Thyroid gland (tissue), 4 donors: ENCODE measurements at regions not wholly inside any gene's neighbourhood (a gene's known extent, or its start where the extent isn't known, plus 50 kb on each side); places are given as distances from the start of the nearest gene placed in this dataset.

ENCODE experiments used
- POLR2A ChIP-seq, 2 donors: fragments of 450-650 bp; IDR thresholded peaks; one replicate each; pipeline ENCODE4 v1.6.1; 2017; ENCODE audit warnings: antibody characterized with exemption in 2 of 2, mild to moderate bottlenecking in 2 of 2, moderate library complexity in 1 of 2
- TF ChIP-seq, protein P1 (sequence below), 6 experiments: fragments of 200-600 bp in 3 of 6; fragments of 450-650 bp in 3 of 6; sonication (generic) in 3 of 6; IDR thresholded peaks; one replicate each; pipeline ENCODE4 v1.5.1; 2016 to 2019; ENCODE audit warnings: antibody characterized with exemption in 6 of 6, mild to moderate bottlenecking in 2 of 6, inconsistent platforms in 1 of 6, moderate library complexity in 1 of 6

DNA sequence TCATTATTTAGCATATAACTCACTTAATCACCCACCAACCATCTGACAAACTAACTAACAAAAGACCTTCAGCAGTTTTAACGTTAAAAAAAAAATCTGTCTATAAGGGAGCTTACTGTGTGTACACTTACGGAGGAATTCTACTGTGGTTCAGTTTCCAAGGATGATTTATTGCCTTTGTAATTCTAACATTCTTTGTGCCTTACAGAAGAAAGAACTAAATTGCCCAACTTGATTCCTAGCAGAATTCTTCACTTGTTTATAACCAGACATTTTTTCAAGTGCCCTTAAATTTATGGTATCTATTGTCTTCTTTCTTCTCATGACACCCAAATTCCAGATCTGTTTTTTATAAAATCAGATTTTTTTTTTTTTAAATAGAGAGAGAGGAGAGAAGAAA, 119.7 kb upstream of the IGSF10 start:
- TF ChIP-seq POLR2A (IDR thresholded peaks at IDR 0.05), result no peak
- TF ChIP-seq, protein P1, sequence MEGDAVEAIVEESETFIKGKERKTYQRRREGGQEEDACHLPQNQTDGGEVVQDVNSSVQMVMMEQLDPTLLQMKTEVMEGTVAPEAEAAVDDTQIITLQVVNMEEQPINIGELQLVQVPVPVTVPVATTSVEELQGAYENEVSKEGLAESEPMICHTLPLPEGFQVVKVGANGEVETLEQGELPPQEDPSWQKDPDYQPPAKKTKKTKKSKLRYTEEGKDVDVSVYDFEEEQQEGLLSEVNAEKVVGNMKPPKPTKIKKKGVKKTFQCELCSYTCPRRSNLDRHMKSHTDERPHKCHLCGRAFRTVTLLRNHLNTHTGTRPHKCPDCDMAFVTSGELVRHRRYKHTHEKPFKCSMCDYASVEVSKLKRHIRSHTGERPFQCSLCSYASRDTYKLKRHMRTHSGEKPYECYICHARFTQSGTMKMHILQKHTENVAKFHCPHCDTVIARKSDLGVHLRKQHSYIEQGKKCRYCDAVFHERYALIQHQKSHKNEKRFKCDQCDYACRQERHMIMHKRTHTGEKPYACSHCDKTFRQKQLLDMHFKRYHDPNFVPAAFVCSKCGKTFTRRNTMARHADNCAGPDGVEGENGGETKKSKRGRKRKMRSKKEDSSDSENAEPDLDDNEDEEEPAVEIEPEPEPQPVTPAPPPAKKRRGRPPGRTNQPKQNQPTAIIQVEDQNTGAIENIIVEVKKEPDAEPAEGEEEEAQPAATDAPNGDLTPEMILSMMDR (IDR thresholded peaks at IDR 0.05), result no peak
